ENCODE measurements at regions not wholly inside any gene's neighbourhood (a gene's known extent, or its start where the extent isn't known, plus 50 kb on each side); places are given as distances from the start of the nearest gene placed in this dataset.
A peak's percentile ranks its signal among the peaks of the same experiment; 100 is the strongest.

DNA sequence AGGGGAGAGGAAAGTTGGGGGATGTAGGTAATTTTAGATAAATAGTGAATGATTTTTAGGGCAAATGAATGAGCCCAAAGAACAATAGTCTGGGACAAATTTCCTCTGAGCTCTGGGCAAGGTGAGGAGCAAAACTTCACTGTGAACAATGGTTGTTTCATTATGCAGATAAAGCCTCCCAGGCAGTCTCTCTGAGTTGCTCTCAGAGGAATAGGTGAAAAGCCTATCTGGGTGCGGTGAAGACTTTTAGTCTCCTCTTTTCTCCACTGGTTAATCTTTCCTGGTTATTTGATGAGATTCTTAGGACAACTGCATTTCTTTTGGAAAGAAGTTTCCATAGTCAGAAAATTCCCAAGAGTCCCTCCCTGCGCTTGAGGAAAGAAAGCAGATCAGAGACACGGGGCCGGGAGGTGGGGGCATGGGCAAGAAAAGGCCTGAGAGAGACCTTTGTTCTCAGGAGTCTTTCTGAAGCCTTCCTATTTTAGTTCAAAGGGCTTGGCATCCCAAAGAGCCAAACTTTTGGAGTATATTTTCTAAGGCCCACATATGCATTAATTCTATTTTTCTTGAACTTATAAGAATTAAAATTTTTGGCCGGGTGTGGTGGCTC, 353.6 kb upstream of the SLCO3A1 start:
- no peaks in the 10 kb centered on the region for H3K9me3 Mint-ChIP-seq (ENCODE audit: low read depth, unreplicated experiment)

DNA sequence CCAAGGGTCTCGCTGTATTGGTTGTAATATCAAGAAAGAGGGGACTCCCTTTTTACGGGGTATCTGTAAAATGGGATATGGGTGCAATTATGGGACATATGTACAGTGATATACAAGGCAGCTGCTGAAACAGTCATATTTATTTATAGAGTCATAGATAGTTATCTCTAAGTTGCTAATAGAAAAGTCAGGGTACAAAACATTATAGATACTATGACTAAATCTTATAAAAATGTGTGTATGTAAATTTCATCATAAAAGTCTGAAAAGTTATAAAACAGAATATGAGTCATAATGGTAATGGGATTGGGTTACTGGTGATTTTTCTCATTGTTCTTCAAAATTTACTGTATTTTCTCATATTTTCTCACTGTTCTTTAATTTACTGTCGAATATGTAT, 344.9 kb upstream of the SLCO3A1 start:
- H3K4me3 Mint-ChIP-seq (ENCODE audit: low read depth, unreplicated experiment): no peak overlapping the region
- no peak for TF ChIP-seq CTCF (IDR thresholded peaks at IDR 0.05; ENCODE audit: unreplicated experiment)
- no peak for DNase-seq
- H3K4me1 Mint-ChIP-seq (ENCODE audit: low read depth, unreplicated experiment): peaks cover 8% of the 10 kb centered on the region
- intact Hi-C loops (cut with micrococcal nuclease; ENCODE audit: unreplicated experiment): no loop called here
- H3K36me3 Mint-ChIP-seq (ENCODE audit: insufficient read depth, unreplicated experiment): peaks cover 3% of the 10 kb centered on the region
- H3K27ac Mint-ChIP-seq (ENCODE audit: unreplicated experiment): no peak overlapping the region
- BruUV-seq (replicated peaks): no TSS peak
- CTCF ChIA-PET: no interaction called here
- no peaks in the 10 kb centered on the region for H3K27me3 Mint-ChIP-seq (ENCODE audit: unreplicated experiment)
- H3K9me3 Mint-ChIP-seq (ENCODE audit: low read depth, unreplicated experiment): peaks cover 3% of the 10 kb centered on the region

More for the DNA sequence above, 353.6 kb upstream of the SLCO3A1 start:
- Mint-ChIP-seq H3K4me3 (ENCODE audit: low read depth, unreplicated experiment) (no peak overlapping the region), H3K36me3 (ENCODE audit: insufficient read depth, unreplicated experiment) (no peaks in the 10 kb centered on the region), H3K4me1 (ENCODE audit: low read depth, unreplicated experiment) (peaks cover 10% of the 10 kb centered on the region), H3K27ac (ENCODE audit: unreplicated experiment) (no peak overlapping the region), H3K27me3 (ENCODE audit: unreplicated experiment) (no peaks in the 10 kb centered on the region)
- TF ChIP-seq CTCF (IDR thresholded peaks at IDR 0.05; ENCODE audit: unreplicated experiment): no peak
- intact Hi-C loops (cut with micrococcal nuclease; ENCODE audit: unreplicated experiment): no loop called here
- CTCF ChIA-PET: no interaction called here
- no TSS peak for BruUV-seq (replicated peaks)
- no peak for DNase-seq

DNA sequence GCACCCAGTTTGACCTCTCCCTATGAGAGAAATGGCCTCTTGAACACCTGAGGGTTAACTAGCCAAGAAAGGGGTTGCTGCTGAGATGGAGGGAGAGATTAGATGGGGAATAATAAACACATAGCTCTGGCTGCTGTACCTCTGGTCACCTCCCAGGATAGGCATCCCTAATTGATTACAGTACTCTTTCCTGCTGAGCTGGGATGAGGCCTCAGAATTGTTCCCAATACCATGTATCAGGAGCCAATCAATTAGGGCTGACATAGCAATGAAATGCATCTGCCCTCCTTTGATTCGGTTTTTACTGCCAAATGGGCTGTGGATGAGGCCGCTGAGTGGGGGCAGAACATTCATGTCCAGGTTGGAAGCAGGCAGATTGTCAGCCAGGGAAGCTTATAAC, 339.4 kb upstream of the SLCO3A1 start:
- BruUV-seq (replicated peaks): no TSS peak
- CTCF ChIA-PET: interaction anchor here (0.9 to 1.8 kb wide), 2 partner anchors 58 to 101 kb away, joined by 3 to 5 read pairs; no protein-coding TSS in a partner anchor
- H3K4me3 Mint-ChIP-seq (ENCODE audit: low read depth, unreplicated experiment): no peak overlapping the region
- no peaks in the 10 kb centered on the region for H3K27me3 Mint-ChIP-seq (ENCODE audit: unreplicated experiment)
- no peak for TF ChIP-seq CTCF (IDR thresholded peaks at IDR 0.05; ENCODE audit: unreplicated experiment)
- peaks cover 39% of the 10 kb centered on the region for H3K4me1 Mint-ChIP-seq (ENCODE audit: low read depth, unreplicated experiment)
- peaks cover 3% of the 10 kb centered on the region for H3K36me3 Mint-ChIP-seq (ENCODE audit: insufficient read depth, unreplicated experiment)
- H3K27ac Mint-ChIP-seq (ENCODE audit: unreplicated experiment): peak overlapping the region; percentile 3
- intact Hi-C loops (cut with micrococcal nuclease; ENCODE audit: unreplicated experiment): loop anchor here (2.0 kb wide), 1 partner anchor 57 kb away; no protein-coding TSS in a partner anchor
- peaks cover 3% of the 10 kb centered on the region for H3K9me3 Mint-ChIP-seq (ENCODE audit: low read depth, unreplicated experiment)
- DNase-seq: no peak

DNA sequence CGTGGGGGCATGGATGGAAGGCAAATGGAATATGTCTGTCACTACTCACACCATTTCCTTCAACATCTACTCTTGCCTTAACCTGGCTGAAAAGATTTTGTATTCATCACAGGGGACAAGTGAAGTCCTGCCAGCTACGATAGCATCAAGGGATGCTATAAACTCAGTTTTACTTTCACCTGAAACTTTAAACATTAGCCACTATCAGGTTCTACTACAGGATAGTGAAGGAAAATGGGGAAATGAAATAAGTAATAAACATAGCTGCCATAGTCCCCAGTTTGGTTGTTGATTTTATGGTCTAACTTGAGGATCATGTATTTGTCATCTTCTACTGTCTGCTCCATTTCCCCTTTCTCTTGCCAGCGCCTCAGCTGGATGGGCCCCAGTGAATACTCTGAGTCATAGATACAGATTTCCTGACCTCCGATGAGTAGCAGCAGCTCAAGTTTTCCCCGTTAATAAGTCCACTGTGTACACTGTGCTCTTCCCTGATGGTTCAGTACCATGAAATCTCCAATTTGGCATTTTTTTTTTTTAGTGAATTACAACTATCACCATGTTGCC, 338.2 kb upstream of the SLCO3A1 start:
- Mint-ChIP-seq H3K9me3 (ENCODE audit: low read depth, unreplicated experiment) (peaks cover 3% of the 10 kb centered on the region), H3K36me3 (ENCODE audit: insufficient read depth, unreplicated experiment) (peaks cover 3% of the 10 kb centered on the region), H3K4me1 (ENCODE audit: low read depth, unreplicated experiment) (peaks cover 39% of the 10 kb centered on the region), H3K27me3 (ENCODE audit: unreplicated experiment) (no peaks in the 10 kb centered on the region), H3K27ac (ENCODE audit: unreplicated experiment) (no peak overlapping the region), H3K4me3 (ENCODE audit: low read depth, unreplicated experiment) (no peak overlapping the region)
- no TSS peak for BruUV-seq (replicated peaks)
- intact Hi-C loops (cut with micrococcal nuclease; ENCODE audit: unreplicated experiment): loop anchor here (2.0 kb wide), 1 partner anchor 58 kb away; no protein-coding TSS in a partner anchor
- peak; percentile 51 for DNase-seq
- no peak for TF ChIP-seq CTCF (IDR thresholded peaks at IDR 0.05; ENCODE audit: unreplicated experiment)
- CTCF ChIA-PET: interaction anchor here (0.7 to 2.1 kb wide), 9 partner anchors 17 to 213 kb away, joined by 3 to 11 read pairs (median 3); no protein-coding TSS in a partner anchor

Data from Calu3 (cell line).